ENCODE measurements at regions not wholly inside any gene's neighbourhood (a gene's known extent, or its start where the extent isn't known, plus 50 kb on each side); places are given as distances from the start of the nearest gene placed in this dataset.

- TF ChIP-seq, protein P1, sequence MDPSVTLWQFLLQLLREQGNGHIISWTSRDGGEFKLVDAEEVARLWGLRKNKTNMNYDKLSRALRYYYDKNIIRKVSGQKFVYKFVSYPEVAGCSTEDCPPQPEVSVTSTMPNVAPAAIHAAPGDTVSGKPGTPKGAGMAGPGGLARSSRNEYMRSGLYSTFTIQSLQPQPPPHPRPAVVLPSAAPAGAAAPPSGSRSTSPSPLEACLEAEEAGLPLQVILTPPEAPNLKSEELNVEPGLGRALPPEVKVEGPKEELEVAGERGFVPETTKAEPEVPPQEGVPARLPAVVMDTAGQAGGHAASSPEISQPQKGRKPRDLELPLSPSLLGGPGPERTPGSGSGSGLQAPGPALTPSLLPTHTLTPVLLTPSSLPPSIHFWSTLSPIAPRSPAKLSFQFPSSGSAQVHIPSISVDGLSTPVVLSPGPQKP (IDR thresholded peaks at IDR 0.05; ENCODE audit: borderline replicate concordance, low read depth, low read length), result no peak
- TF ChIP-seq, protein P2, sequence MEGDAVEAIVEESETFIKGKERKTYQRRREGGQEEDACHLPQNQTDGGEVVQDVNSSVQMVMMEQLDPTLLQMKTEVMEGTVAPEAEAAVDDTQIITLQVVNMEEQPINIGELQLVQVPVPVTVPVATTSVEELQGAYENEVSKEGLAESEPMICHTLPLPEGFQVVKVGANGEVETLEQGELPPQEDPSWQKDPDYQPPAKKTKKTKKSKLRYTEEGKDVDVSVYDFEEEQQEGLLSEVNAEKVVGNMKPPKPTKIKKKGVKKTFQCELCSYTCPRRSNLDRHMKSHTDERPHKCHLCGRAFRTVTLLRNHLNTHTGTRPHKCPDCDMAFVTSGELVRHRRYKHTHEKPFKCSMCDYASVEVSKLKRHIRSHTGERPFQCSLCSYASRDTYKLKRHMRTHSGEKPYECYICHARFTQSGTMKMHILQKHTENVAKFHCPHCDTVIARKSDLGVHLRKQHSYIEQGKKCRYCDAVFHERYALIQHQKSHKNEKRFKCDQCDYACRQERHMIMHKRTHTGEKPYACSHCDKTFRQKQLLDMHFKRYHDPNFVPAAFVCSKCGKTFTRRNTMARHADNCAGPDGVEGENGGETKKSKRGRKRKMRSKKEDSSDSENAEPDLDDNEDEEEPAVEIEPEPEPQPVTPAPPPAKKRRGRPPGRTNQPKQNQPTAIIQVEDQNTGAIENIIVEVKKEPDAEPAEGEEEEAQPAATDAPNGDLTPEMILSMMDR (conservative IDR thresholded peaks at IDR 0.05; ENCODE audit: low read depth, low read length), result no peak
- TF ChIP-seq NFE2L2 (IDR thresholded peaks at IDR 0.05; ENCODE audit: low read depth, low read length), result no peak
- no peak for TF ChIP-seq RCOR1 (IDR thresholded peaks at IDR 0.05; ENCODE audit: insufficient replicate concordance, low read length)
- no peak for TF ChIP-seq CEBPB (IDR thresholded peaks at IDR 0.05; ENCODE audit: low read depth, low read length)
- no peak for TF ChIP-seq POLR2A (IDR thresholded peaks at IDR 0.05; ENCODE audit: low read depth, low read length)
- no peak for TF ChIP-seq CHD1 (IDR thresholded peaks at IDR 0.05; ENCODE audit: low read depth, low read length)
- no peak for TF ChIP-seq BHLHE40 (IDR thresholded peaks at IDR 0.05; ENCODE audit: low read depth, low read length)
- no peak for TF ChIP-seq MAFK (IDR thresholded peaks at IDR 0.05; ENCODE audit: low read depth, low read length)
- TF ChIP-seq RFX5 (IDR thresholded peaks at IDR 0.05; ENCODE audit: low read depth, low read length), result no peak
- no peak for TF ChIP-seq RAD21 (IDR thresholded peaks at IDR 0.05; ENCODE audit: low read length)
- TF ChIP-seq, protein P3, sequence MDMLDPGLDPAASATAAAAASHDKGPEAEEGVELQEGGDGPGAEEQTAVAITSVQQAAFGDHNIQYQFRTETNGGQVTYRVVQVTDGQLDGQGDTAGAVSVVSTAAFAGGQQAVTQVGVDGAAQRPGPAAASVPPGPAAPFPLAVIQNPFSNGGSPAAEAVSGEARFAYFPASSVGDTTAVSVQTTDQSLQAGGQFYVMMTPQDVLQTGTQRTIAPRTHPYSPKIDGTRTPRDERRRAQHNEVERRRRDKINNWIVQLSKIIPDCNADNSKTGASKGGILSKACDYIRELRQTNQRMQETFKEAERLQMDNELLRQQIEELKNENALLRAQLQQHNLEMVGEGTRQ (IDR thresholded peaks at IDR 0.05; ENCODE audit: low read depth, low read length), result no peak
- TF ChIP-seq SMC3 (IDR thresholded peaks at IDR 0.05; ENCODE audit: low read depth, low read length), result no peak
- TF ChIP-seq MAZ (IDR thresholded peaks at IDR 0.05; ENCODE audit: borderline replicate concordance, low read depth, low read length), result no peak
Measured at GRCh38 chr10:2929480-2930258, 137.7 kb upstream of the PFKP start.
